Naive thymus-derived CD4-positive, alpha-beta T cell (primary cell): ENCODE measurements at regions not wholly inside any gene's neighbourhood (a gene's known extent, or its start where the extent isn't known, plus 50 kb on each side); places are given as distances from the start of the nearest gene placed in this dataset.

ENCODE experiments used
- ATAC-seq: fragments of 150-1000 bp; cut with Tn5 transposase; 2 replicates; pipeline ENCODE4 v1.10.0; 2021; ENCODE audit warnings: mild to moderate bottlenecking, moderate library complexity
- CTCF ChIA-PET: fragments of 350-600 bp; sonication (Branson Sonifier 250); formaldehyde crosslinking; loops from one replicate; lab custom pipeline; 2021; ENCODE audit warnings: antibody characterized with exemption; lab: Charles Lee
- POLR2A ChIA-PET: fragments of 350-600 bp; sonication (Branson Sonifier 250); formaldehyde crosslinking; loops from one replicate; lab custom pipeline; 2021; ENCODE audit warnings: antibody characterized with exemption, inconsistent platforms; lab: Charles Lee
- DNase-seq, 9 donors: peaks; one replicate each; pipeline versions ENCODE4 v3.0.0 to v3.0.0-alpha.2; 2020 to 2022; ENCODE audit warnings: mixed read lengths in 1 of 9
- H3K27ac ChIP-seq: one replicate; pipeline ENCODE4 v1.7.0; 2013; ENCODE audit warnings: mild to moderate bottlenecking, low read depth, low read length, moderate library complexity
- H3K27me3 ChIP-seq, 2 donors: one replicate each; pipeline ENCODE4 v1.7.0; 2013; ENCODE audit warnings: low read length in 2 of 2, mild to moderate bottlenecking in 2 of 2, moderate library complexity in 2 of 2; ENCODE audit not compliant: control insufficient read depth in 2 of 2, insufficient read depth in 2 of 2
- H3K36me3 ChIP-seq, 3 experiments: 1 replicate in 2 of 3; 2 replicates in 1 of 3; pipeline ENCODE4 v1.7.0; 2013; ENCODE audit warnings: low read length in 3 of 3, mild to moderate bottlenecking in 3 of 3, moderate library complexity in 1 of 3; ENCODE audit not compliant: insufficient read depth in 3 of 3, control insufficient read depth in 2 of 3
- H3K4me1 ChIP-seq, 2 donors: one replicate each; pipeline ENCODE4 v1.7.0; 2013; ENCODE audit warnings: low read length in 2 of 2, mild to moderate bottlenecking in 2 of 2, moderate library complexity in 1 of 2; ENCODE audit not compliant: control insufficient read depth in 2 of 2, insufficient read depth in 2 of 2
- H3K4me3 ChIP-seq: 2 replicates; pipeline ENCODE4 v1.7.0; 2013; ENCODE audit warnings: mild to moderate bottlenecking, low read length
- H3K9me3 ChIP-seq, 3 experiments: 1 replicate in 2 of 3; 2 replicates in 1 of 3; pipeline ENCODE4 v1.7.0; 2013; ENCODE audit warnings: low read length in 3 of 3; ENCODE audit not compliant: control insufficient read depth in 2 of 3
- H3K27ac Mint-ChIP-seq, 9 donors: one replicate each; pipeline ENCODE4 v1.8.0; 2020 to 2022; ENCODE audit warnings: mixed read lengths in 9 of 9, mild to moderate bottlenecking in 8 of 9, moderate library complexity in 5 of 9, inconsistent platforms in 2 of 9
- H3K27me3 Mint-ChIP-seq, 5 donors: one replicate each; pipeline ENCODE4 v1.8.0; 2021 to 2022; ENCODE audit warnings: mixed read lengths in 5 of 5, mild to moderate bottlenecking in 1 of 5
- H3K36me3 Mint-ChIP-seq, 5 donors: one replicate each; pipeline ENCODE4 v1.8.0; 2020 to 2022; ENCODE audit warnings: mixed read lengths in 5 of 5, mild to moderate bottlenecking in 3 of 5, inconsistent platforms in 1 of 5
- H3K4me1 Mint-ChIP-seq, 7 donors: one replicate each; pipeline ENCODE4 v1.8.0; 2020 to 2022; ENCODE audit warnings: mixed read lengths in 7 of 7, mild to moderate bottlenecking in 3 of 7, inconsistent platforms in 1 of 7
- H3K4me3 Mint-ChIP-seq, 10 donors: one replicate each; pipeline ENCODE4 v1.8.0; 2020 to 2022; ENCODE audit warnings: mild to moderate bottlenecking in 10 of 10, mixed read lengths in 10 of 10, moderate library complexity in 6 of 10, inconsistent platforms in 2 of 10
- H3K9me3 Mint-ChIP-seq, 11 donors: one replicate each; pipeline ENCODE4 v1.8.0; 2020 to 2022; ENCODE audit warnings: mixed read lengths in 11 of 11, mild to moderate bottlenecking in 4 of 11, inconsistent platforms in 1 of 11, moderate library complexity in 1 of 11
- intact Hi-C, 2 donors: fragments of 100-400 bp; cut with micrococcal nuclease; formaldehyde crosslinking; loops; one replicate each; pipeline ENCODE4 v1.15.1; 2023

DNA sequence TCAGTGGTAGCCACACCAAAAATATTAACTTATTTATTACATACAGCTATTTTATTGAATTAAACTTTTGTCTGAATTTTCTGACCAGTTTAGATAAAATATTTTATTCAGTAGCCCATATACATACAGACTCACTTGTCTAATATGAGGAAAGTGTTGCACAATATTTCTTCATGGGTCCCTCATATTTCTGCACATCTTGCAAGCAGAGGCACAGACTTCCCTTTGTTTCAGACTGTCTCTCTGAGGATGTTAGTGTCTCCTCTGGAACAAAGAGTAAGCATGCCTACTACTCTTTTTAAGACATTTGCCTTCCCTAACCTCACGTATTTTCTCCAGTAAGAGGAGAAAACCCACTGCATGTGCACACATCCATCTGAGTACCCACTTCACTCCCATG, 81.2 kb downstream of the OR5AK2 start:
- H3K9me3 Mint-ChIP-seq, result peaks cover 0 to 14% (median 4%) of the 10 kb centered on the region in 11 donors
- H3K4me3 Mint-ChIP-seq, result no peak overlapping the region
- peaks cover 0 to 5% (median 0%) of the 10 kb centered on the region in 5 donors for H3K27me3 Mint-ChIP-seq
- ATAC-seq, result no peak
- Histone ChIP-seq H3K4me1 (no peaks in the 10 kb centered on the region), H3K27ac (no peak overlapping the region), H3K36me3 (no peaks in the 10 kb centered on the region), H3K9me3 (no peaks in the 10 kb centered on the region), H3K4me3 (no peak overlapping the region), H3K27me3 (no peaks in the 10 kb centered on the region)
- H3K36me3 Mint-ChIP-seq, result no peaks in the 10 kb centered on the region
- intact Hi-C loops, result no loop called here
- ChIA-PET POLR2A (no interaction called here), CTCF (no interaction called here)
- no peak for DNase-seq
- H3K4me1 Mint-ChIP-seq, result no peaks in the 10 kb centered on the region
- H3K27ac Mint-ChIP-seq, result no peak overlapping the region

DNA sequence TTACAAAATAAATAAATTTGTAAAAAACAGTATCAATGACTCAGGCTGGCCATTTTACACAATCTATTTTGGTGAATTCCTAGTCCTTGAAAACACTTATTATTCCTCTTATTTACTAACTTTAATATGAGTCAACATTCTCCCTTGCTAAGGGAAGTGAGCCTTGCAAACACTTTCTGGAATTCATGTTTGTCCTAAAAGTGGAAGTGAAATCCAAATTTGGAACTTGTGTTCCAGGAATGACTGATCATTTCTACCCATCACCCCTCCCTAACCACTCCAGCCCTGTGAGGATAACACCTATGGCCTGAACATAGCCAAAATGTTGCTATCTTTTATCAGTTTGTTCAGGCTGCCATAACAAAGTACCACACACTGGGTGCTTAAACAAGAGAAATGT, 83.1 kb downstream of the OR5AK2 start:
- Histone ChIP-seq H3K36me3 (no peaks in the 10 kb centered on the region), H3K27me3 (no peaks in the 10 kb centered on the region), H3K4me1 (no peaks in the 10 kb centered on the region), H3K4me3 (no peak overlapping the region), H3K27ac (no peak overlapping the region), H3K9me3 (no peaks in the 10 kb centered on the region)
- Mint-ChIP-seq H3K4me1 (no peaks in the 10 kb centered on the region), H3K4me3 (no peak overlapping the region), H3K9me3 (peaks cover 0 to 9% (median 4%) of the 10 kb centered on the region in 11 donors), H3K36me3 (no peaks in the 10 kb centered on the region), H3K27ac (no peak overlapping the region), H3K27me3 (peaks cover 0 to 5% (median 0%) of the 10 kb centered on the region in 5 donors)
- intact Hi-C loops, result no loop called here
- ChIA-PET CTCF (no interaction called here), POLR2A (no interaction called here)
- ATAC-seq (no peak), DNase-seq (no peak)

DNA sequence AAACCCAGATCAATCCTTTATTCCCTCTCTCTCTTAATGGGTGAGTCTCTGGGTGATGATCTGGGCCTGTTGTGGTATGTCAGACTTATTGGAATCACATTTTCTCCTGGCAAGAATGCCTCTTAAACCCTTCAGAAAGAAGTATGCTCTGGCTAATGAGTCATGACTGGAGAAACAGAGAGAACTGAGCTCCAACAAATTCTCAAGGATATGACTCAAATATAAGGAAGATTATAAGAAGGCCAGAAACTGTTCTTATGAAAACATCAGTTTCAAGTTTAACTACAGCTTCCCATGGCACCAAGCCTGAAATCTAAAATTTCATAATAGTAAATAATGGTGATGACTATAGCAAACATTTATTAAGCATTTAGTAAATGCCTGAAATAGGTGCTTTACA, 83.9 kb downstream of the OR5AK2 start:
- intact Hi-C loops, result no loop called here
- CTCF ChIA-PET, result no interaction called here

DNA sequence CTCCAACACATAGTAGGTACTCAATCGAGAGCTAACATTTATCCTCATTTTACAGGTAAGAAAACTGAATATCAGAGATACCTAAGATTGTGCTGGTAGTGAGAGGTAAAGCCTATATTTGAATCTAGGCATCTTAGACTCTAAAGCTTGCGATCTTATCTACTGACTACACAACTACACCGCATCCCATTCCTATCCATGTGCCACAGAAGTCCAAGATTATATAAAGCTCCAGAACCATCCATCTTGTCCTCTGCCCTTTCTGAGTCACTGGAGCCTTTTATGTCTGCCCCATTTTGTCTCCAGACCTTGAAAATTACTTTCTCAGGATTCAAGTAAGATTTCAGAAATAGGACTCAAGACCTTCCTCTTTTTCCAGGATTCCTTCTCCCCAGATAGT, 84.4 kb downstream of the OR5AK2 start:
- no peaks in the 10 kb centered on the region for H3K4me1 ChIP-seq
- POLR2A ChIA-PET, result no interaction called here
- no peak overlapping the region for H3K27ac ChIP-seq
- H3K36me3 Mint-ChIP-seq, result no peaks in the 10 kb centered on the region
- no peaks in the 10 kb centered on the region for H3K9me3 ChIP-seq
- peaks cover 0 to 5% (median 0%) of the 10 kb centered on the region in 5 donors for H3K27me3 Mint-ChIP-seq
- no peaks in the 10 kb centered on the region for H3K4me1 Mint-ChIP-seq
- intact Hi-C loops, result no loop called here
- CTCF ChIA-PET, result no interaction called here
- H3K36me3 ChIP-seq, result no peaks in the 10 kb centered on the region
- peaks cover 0 to 7% (median 3%) of the 10 kb centered on the region in 11 donors for H3K9me3 Mint-ChIP-seq
- ATAC-seq (no peak), DNase-seq (no peak)
- H3K4me3 ChIP-seq, result no peak overlapping the region
- no peak overlapping the region for H3K27ac Mint-ChIP-seq
- H3K27me3 ChIP-seq, result no peaks in the 10 kb centered on the region
- no peak overlapping the region for H3K4me3 Mint-ChIP-seq

More for the DNA sequence above, 83.9 kb downstream of the OR5AK2 start:
- Mint-ChIP-seq H3K36me3 (no peaks in the 10 kb centered on the region), H3K4me1 (no peaks in the 10 kb centered on the region), H3K4me3 (no peak overlapping the region), H3K27me3 (peaks cover 0 to 5% (median 0%) of the 10 kb centered on the region in 5 donors), H3K9me3 (peaks cover 0 to 7% (median 3%) of the 10 kb centered on the region in 11 donors), H3K27ac (no peak overlapping the region)
- POLR2A ChIA-PET, result no interaction called here
- ATAC-seq, result no peak
- H3K27me3 ChIP-seq, result no peaks in the 10 kb centered on the region
- H3K27ac ChIP-seq, result no peak overlapping the region
- H3K36me3 ChIP-seq, result no peaks in the 10 kb centered on the region
- H3K9me3 ChIP-seq, result no peaks in the 10 kb centered on the region
- H3K4me3 ChIP-seq, result no peak overlapping the region
- DNase-seq, result no peak
- H3K4me1 ChIP-seq, result no peaks in the 10 kb centered on the region

DNA sequence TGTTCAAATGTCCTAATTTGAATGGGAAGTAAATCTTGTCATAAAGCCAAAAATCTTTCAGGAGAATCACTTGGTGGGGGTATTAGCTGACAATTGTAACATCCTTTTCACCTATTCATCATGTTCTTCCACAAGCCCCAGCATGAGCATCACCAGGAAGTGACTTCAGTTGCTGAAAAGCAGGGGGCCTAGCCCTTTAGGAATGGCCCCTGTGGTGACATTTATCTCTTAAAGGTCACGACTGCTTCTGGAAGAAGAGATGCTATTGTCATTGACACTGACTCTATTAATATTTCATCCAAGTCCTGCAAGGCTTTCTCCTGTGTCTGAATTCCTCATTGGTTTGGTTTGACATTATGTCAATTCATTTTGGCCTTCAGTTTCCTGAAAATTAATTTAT, 92.6 kb downstream of the OR5AK2 start:
- DNase-seq (no peak), ATAC-seq (no peak)
- H3K36me3 Mint-ChIP-seq, result no peaks in the 10 kb centered on the region
- no peak overlapping the region for H3K27ac ChIP-seq
- H3K4me3 Mint-ChIP-seq, result no peak overlapping the region
- CTCF ChIA-PET, result no interaction called here
- H3K36me3 ChIP-seq, result no peaks in the 10 kb centered on the region
- no peak overlapping the region for H3K4me3 ChIP-seq
- peaks cover 0 to 3% (median 0%) of the 10 kb centered on the region in 11 donors for H3K9me3 Mint-ChIP-seq
- peaks cover 0 to 18% (median 6%) of the 10 kb centered on the region in 5 donors for H3K27me3 Mint-ChIP-seq
- H3K27ac Mint-ChIP-seq, result no peak overlapping the region
- H3K4me1 Mint-ChIP-seq, result no peaks in the 10 kb centered on the region
- POLR2A ChIA-PET, result no interaction called here
- H3K4me1 ChIP-seq, result no peaks in the 10 kb centered on the region
- H3K9me3 ChIP-seq, result no peaks in the 10 kb centered on the region
- no peaks in the 10 kb centered on the region for H3K27me3 ChIP-seq
- intact Hi-C loops, result no loop called here

DNA sequence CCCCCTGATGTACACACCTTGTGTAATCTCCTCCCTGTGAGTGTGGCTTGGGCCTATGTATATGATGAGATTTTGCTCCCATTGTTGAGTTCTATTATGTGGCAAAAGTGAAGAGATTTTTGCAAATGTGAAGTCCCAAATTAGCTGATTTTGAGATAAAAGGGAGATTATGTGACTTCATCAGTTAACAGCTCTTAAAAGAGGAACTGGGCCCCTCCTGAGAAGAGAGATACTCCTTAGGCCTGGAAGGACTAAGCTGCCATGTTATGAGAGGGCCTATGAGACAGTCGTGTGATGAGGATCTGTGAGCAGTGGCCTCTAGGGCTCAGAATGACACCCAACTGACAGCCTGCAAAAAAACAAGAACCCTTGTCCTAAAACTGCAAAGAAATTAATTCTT, 93.4 kb downstream of the OR5AK2 start:
- H3K9me3 Mint-ChIP-seq, result peaks cover 0 to 3% (median 0%) of the 10 kb centered on the region in 11 donors
- no peaks in the 10 kb centered on the region for H3K36me3 Mint-ChIP-seq
- H3K4me1 ChIP-seq, result no peaks in the 10 kb centered on the region
- no peaks in the 10 kb centered on the region for H3K36me3 ChIP-seq
- no peak for ATAC-seq
- ChIA-PET CTCF (no interaction called here), POLR2A (no interaction called here)
- H3K27me3 ChIP-seq, result no peaks in the 10 kb centered on the region
- no peak overlapping the region for H3K27ac Mint-ChIP-seq
- H3K9me3 ChIP-seq, result no peaks in the 10 kb centered on the region
- no peak overlapping the region for H3K4me3 Mint-ChIP-seq
- no peaks in the 10 kb centered on the region for H3K4me1 Mint-ChIP-seq
- no peak overlapping the region for H3K27ac ChIP-seq
- H3K4me3 ChIP-seq, result no peak overlapping the region
- no peak for DNase-seq
- H3K27me3 Mint-ChIP-seq, result peaks cover 0 to 18% (median 6%) of the 10 kb centered on the region in 5 donors
- intact Hi-C loops, result no loop called here

DNA sequence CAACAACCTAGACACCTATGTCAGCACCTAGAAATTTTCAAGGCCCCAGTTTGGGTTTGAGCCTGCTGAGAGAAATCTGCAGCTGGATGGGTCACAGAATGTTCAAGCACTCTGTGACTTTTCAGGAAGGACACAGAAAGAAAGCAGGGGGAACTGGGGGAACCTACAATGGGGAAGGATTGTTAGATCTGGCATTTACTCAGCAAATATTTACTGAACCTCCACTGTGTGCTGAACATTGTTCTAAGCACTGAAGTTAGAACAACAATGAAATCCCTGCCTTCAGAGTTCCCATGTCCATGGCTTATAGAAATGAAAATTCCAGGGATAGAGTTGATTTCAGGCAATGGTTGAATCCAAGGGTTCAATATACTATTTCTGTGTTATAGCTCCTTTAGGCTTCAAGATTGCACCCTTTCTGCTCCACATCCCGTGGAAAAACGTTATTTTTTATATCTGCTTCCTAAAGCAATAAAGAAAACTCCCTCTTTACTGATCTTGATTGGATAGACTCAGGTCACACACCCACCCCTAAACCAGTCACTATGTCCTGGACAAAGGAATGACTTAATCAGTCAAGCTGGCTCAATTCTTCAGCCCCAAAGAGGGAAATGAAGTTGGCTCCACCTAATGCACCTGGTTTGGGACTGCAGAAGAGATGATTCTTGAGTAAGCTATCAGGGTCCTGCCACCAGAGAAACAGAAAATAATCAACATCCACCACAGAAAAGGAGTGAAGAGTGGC, 95.1 kb downstream of the OR5AK2 start:
- ATAC-seq, result no peak
- no peak overlapping the region for H3K27ac Mint-ChIP-seq
- Histone ChIP-seq H3K36me3 (no peaks in the 10 kb centered on the region), H3K9me3 (no peaks in the 10 kb centered on the region), H3K4me3 (no peak overlapping the region), H3K4me1 (no peaks in the 10 kb centered on the region), H3K27me3 (no peaks in the 10 kb centered on the region), H3K27ac (no peak overlapping the region)
- no peaks in the 10 kb centered on the region for H3K4me1 Mint-ChIP-seq
- POLR2A ChIA-PET, result no interaction called here
- H3K27me3 Mint-ChIP-seq, result peaks cover 0 to 18% (median 6%) of the 10 kb centered on the region in 5 donors
- CTCF ChIA-PET, result no interaction called here
- intact Hi-C loops, result no loop called here
- no peak overlapping the region for H3K4me3 Mint-ChIP-seq
- DNase-seq, result no peak
- H3K9me3 Mint-ChIP-seq, result peaks cover 0 to 3% (median 0%) of the 10 kb centered on the region in 11 donors
- H3K36me3 Mint-ChIP-seq, result no peaks in the 10 kb centered on the region
